H9 (cell line): ENCODE measurements at regions not wholly inside any gene's neighbourhood (a gene's known extent, or its start where the extent isn't known, plus 50 kb on each side); places are given as distances from the start of the nearest gene placed in this dataset.

Experiments used
- DNase-seq: peaks from one replicate; pipeline ENCODE4 v3.0.0-alpha.2; 2017
- H2AFZ ChIP-seq: one replicate; pipeline ENCODE4 v1.6.1; 2013; ENCODE audit warnings: mild to moderate bottlenecking, low read length, control low read depth, moderate library complexity
- H2AK5ac ChIP-seq: 2 replicates; pipeline ENCODE4 v1.6.1; 2013; ENCODE audit warnings: low read length, control low read depth, mixed read lengths; ENCODE audit not compliant: insufficient read length
- H2BK120ac ChIP-seq: one replicate; pipeline ENCODE4 v1.6.1; 2013; ENCODE audit warnings: low read depth, mild to moderate bottlenecking, low read length, control low read depth, inconsistent platforms; ENCODE audit not compliant: poor library complexity, severe bottlenecking
- H2BK12ac ChIP-seq: 2 replicates; pipeline ENCODE4 v1.6.1; 2013; ENCODE audit warnings: low read length, control low read depth, mixed read lengths, low read depth; ENCODE audit not compliant: insufficient read length
- H2BK15ac ChIP-seq: 2 replicates; pipeline ENCODE4 v1.6.1; 2013; ENCODE audit warnings: low read depth, low read length, control low read depth
- H2BK20ac ChIP-seq: one replicate; pipeline ENCODE4 v1.6.1; 2013; ENCODE audit warnings: low read depth, mild to moderate bottlenecking, low read length, control low read depth, inconsistent platforms; ENCODE audit not compliant: poor library complexity, severe bottlenecking
- H2BK5ac ChIP-seq: 2 replicates; pipeline ENCODE4 v1.6.1; 2013; ENCODE audit warnings: low read length, control low read depth, mixed read lengths; ENCODE audit not compliant: insufficient read length
- H3K14ac ChIP-seq: 2 replicates; pipeline ENCODE4 v1.6.1; 2013; ENCODE audit warnings: low read length, control low read depth; ENCODE audit not compliant: insufficient read depth
- H3K18ac ChIP-seq: 2 replicates; pipeline ENCODE4 v1.6.1; 2013; ENCODE audit warnings: low read depth, mild to moderate bottlenecking, mixed read lengths, low read length, control low read depth; ENCODE audit not compliant: insufficient read length
- H3K23ac ChIP-seq: 2 replicates; pipeline ENCODE4 v1.6.1; 2013; ENCODE audit warnings: low read length, control low read depth, mixed read lengths, low read depth; ENCODE audit not compliant: insufficient read length
- H3K23me2 ChIP-seq: 2 replicates; pipeline ENCODE4 v1.6.1; 2013; ENCODE audit warnings: low read depth, mild to moderate bottlenecking, mixed read lengths, low read length, control low read depth; ENCODE audit not compliant: insufficient read length, poor library complexity, severe bottlenecking
- H3K27ac ChIP-seq: 2 replicates; pipeline ENCODE4 v1.5.1; 2013; ENCODE audit warnings: low read length, control low read depth, mixed read lengths, low read depth; ENCODE audit not compliant: insufficient read length
- H3K27me3 ChIP-seq: 2 replicates; pipeline ENCODE4 v1.6.1; 2013; ENCODE audit warnings: low read length, control low read depth, inconsistent platforms; ENCODE audit not compliant: insufficient read depth
- H3K4ac ChIP-seq: 2 replicates; pipeline ENCODE4 v1.6.1; 2013; ENCODE audit warnings: low read depth, mild to moderate bottlenecking, control low read depth, inconsistent platforms, low read length, moderate library complexity
- H3K4me1 ChIP-seq: 2 replicates; pipeline ENCODE4 v1.6.1; 2013; ENCODE audit warnings: low read length, control low read depth, inconsistent platforms; ENCODE audit not compliant: insufficient read depth
- H3K4me2 ChIP-seq: 2 replicates; pipeline ENCODE4 v1.6.1; 2013; ENCODE audit warnings: low read length, control low read depth, mixed read lengths; ENCODE audit not compliant: insufficient read length, insufficient read depth
- H3K56ac ChIP-seq: 2 replicates; pipeline ENCODE4 v1.6.1; 2013; ENCODE audit warnings: low read depth, mild to moderate bottlenecking, mixed read lengths, low read length, control low read depth; ENCODE audit not compliant: insufficient read length
- H3K79me1 ChIP-seq: 2 replicates; pipeline ENCODE4 v1.6.1; 2013; ENCODE audit warnings: low read depth, mild to moderate bottlenecking, moderate library complexity, low read length, control low read depth, inconsistent platforms; ENCODE audit not compliant: insufficient read depth, poor library complexity, severe bottlenecking
- H3K79me2 ChIP-seq: 2 replicates; pipeline ENCODE4 v1.6.1; 2013; ENCODE audit warnings: low read length, control low read depth, inconsistent platforms; ENCODE audit not compliant: insufficient read depth
- H3K9ac ChIP-seq: 2 replicates; pipeline ENCODE4 v1.6.1; 2013; ENCODE audit warnings: low read length, control low read depth, mixed read lengths; ENCODE audit not compliant: insufficient read length; ENCODE audit errors: extremely low read depth
- H3K9me3 ChIP-seq: one replicate; pipeline ENCODE4 v1.6.1; 2013; ENCODE audit warnings: low read depth, low read length, inconsistent platforms; ENCODE audit not compliant: control insufficient read depth
- H3T11ph ChIP-seq: one replicate; pipeline ENCODE4 v1.6.1; 2013; ENCODE audit warnings: mild to moderate bottlenecking, low read length, control low read depth, inconsistent platforms
- H4K20me1 ChIP-seq: one replicate; pipeline ENCODE4 v1.6.1; 2013; ENCODE audit not compliant: control insufficient read depth, insufficient read length, insufficient read depth
- H4K5ac ChIP-seq: 2 replicates; pipeline ENCODE4 v1.6.1; 2013; ENCODE audit warnings: low read depth, mild to moderate bottlenecking, mixed read lengths, low read length, control low read depth; ENCODE audit not compliant: insufficient read length
- H4K8ac ChIP-seq: replicated peaks from 2 replicates; pipeline ENCODE4 v1.6.1; 2013; ENCODE audit warnings: low read length, control low read depth, mixed read lengths, low read depth; ENCODE audit not compliant: insufficient read length
- H4K91ac ChIP-seq: 2 replicates; pipeline ENCODE4 v1.6.1; 2013; ENCODE audit warnings: low read depth, mild to moderate bottlenecking, moderate library complexity, mixed read lengths, low read length, control low read depth; ENCODE audit not compliant: insufficient read length
- H3K27ac Mint-ChIP-seq, 3 experiments: 2 replicates in 2 of 3; 3 replicates in 1 of 3; pipeline ENCODE4 v1.8.0; 2020 to 2021; ENCODE audit warnings: mixed read lengths in 3 of 3, mild to moderate bottlenecking in 1 of 3, moderate library complexity in 1 of 3
- H3K27me3 Mint-ChIP-seq: 2 replicates; pipeline ENCODE4 v1.8.0; 2021; ENCODE audit warnings: low read depth, mild to moderate bottlenecking, moderate library complexity, mixed read lengths
- H3K36me3 Mint-ChIP-seq, 3 experiments: 2 replicates in 2 of 3; 3 replicates in 1 of 3; pipeline ENCODE4 v1.8.0; 2020 to 2021; ENCODE audit warnings: low read depth in 3 of 3, mixed read lengths in 3 of 3; ENCODE audit not compliant: insufficient read depth in 1 of 3
- H3K4me1 Mint-ChIP-seq, 2 experiments: 2 replicates each; pipeline ENCODE4 v1.8.0; 2020; ENCODE audit warnings: mixed read lengths in 2 of 2
- H3K4me3 Mint-ChIP-seq, 2 experiments: 2 replicates in 1 of 2; 3 replicates in 1 of 2; pipeline ENCODE4 v1.8.0; 2020 to 2021; ENCODE audit warnings: mild to moderate bottlenecking in 2 of 2, mixed read lengths in 2 of 2, moderate library complexity in 1 of 2
- H3K9me3 Mint-ChIP-seq, 2 experiments: 2 replicates in 1 of 2; 3 replicates in 1 of 2; pipeline ENCODE4 v1.8.0; 2020; ENCODE audit warnings: mild to moderate bottlenecking in 2 of 2, mixed read lengths in 2 of 2, moderate library complexity in 1 of 2
- CTCF ChIP-seq: fragments of 200-600 bp; sonication (generic); conservative IDR thresholded peaks from 3 replicates; pipeline ENCODE4 v1.8.0; 2021; ENCODE audit warnings: antibody characterized with exemption, mild to moderate bottlenecking
- WGBS: extraction: QIAGEN DNeasy Blood & Tissue Kit; methylation state at CpG from one replicate; pipeline ENCODE4 v1.1.7; 2013; ENCODE audit warnings: missing lambda C conversion rate, low lambda C conversion rate, mixed read lengths; ENCODE audit not compliant: insufficient read length; ENCODE audit errors: extremely low coverage; 5-methylcytosine and 5-hydroxymethylcytosine counted together

DNA sequence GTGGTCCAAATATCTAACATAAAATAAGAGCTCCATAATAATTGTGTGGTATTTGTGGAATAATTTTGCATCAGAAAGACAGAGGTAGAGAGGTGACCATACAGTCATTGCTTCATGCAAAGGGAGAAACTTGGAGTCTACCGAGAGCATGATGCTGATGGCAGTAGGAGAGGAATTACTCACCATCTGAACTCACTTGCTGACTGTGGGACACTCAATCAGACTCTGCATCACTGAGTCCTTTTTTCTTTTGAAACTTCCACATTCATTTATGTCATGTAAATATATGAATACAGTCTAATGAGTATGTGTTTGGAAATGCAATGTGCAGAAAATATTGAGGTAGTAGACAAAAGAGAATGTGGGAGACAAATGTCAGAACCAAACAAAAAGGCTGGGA lies 933.8 kb downstream of the REEP3 start:
- H2BK5ac ChIP-seq: no peak overlapping the region
- no peak overlapping the region for H3K4ac ChIP-seq
- H4K20me1 ChIP-seq: no peaks in the 10 kb centered on the region
- no peak overlapping the region for H3K23ac ChIP-seq
- DNase-seq: no peak
- peaks cover 5 to 20% of the 10 kb centered on the region in 2 experiments; a peak in 4 of 5 replicates for H3K9me3 Mint-ChIP-seq
- no peak overlapping the region for H3K4me3 Mint-ChIP-seq
- H3K4me1 Mint-ChIP-seq: no peaks in the 10 kb centered on the region
- H2AFZ ChIP-seq: no peak overlapping the region
- H2BK20ac ChIP-seq: no peak overlapping the region
- no peak overlapping the region for H3K4me2 ChIP-seq
- no peak overlapping the region for H4K91ac ChIP-seq
- H2BK120ac ChIP-seq: no peak overlapping the region
- no peaks in the 10 kb centered on the region for H3K79me2 ChIP-seq
- H3K9ac ChIP-seq: no peak overlapping the region
- no peak overlapping the region for H2AK5ac ChIP-seq
- no peak overlapping the region for H3K56ac ChIP-seq
- TF ChIP-seq CTCF: no peak
- H3K79me1 ChIP-seq: no peaks in the 10 kb centered on the region
- peaks cover 4 to 6% (median 6%) of the 10 kb centered on the region in 3 experiments; a peak in 4 of 7 replicates for H3K36me3 Mint-ChIP-seq
- H3K27me3 Mint-ChIP-seq: no peaks in the 10 kb centered on the region
- no peaks in the 10 kb centered on the region for H3K23me2 ChIP-seq
- H4K8ac ChIP-seq: no peak overlapping the region
- no peak overlapping the region for H4K5ac ChIP-seq
- no peak overlapping the region for H3K27ac ChIP-seq
- H3K27me3 ChIP-seq: no peaks in the 10 kb centered on the region
- H3K27ac Mint-ChIP-seq: no peak overlapping the region
- H3K18ac ChIP-seq: no peak overlapping the region
- H2BK15ac ChIP-seq: no peak overlapping the region
- no peaks in the 10 kb centered on the region for H3K9me3 ChIP-seq
- H3K4me1 ChIP-seq: no peaks in the 10 kb centered on the region
- no peak overlapping the region for H3T11ph ChIP-seq
- WGBS: no CpG with 5 or more reads among the region's 1 CpG
- H2BK12ac ChIP-seq: no peak overlapping the region
- no peak overlapping the region for H3K14ac ChIP-seq
